ENCODE measurements at regions not wholly inside any gene's neighbourhood (a gene's known extent, or its start where the extent isn't known, plus 50 kb on each side); places are given as distances from the start of the nearest gene placed in this dataset.

DNA sequence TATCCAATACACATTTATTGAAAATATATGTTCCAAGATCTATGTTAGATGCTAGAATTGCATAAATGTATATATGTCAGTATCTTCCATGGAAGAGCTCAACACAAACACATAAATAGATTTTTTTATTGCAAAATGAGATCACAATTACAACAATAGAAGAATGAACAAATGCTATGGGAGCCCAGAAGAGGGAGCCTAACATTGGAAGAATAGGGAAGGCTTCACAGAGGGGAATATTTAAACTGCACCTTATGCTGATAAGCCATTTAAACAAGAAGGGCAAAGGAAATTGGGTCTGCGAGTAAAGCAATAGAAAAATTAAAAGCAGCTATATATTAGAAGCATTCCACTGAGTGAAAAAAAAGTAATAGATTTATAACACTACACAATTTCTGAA is 96.1 kb upstream of the LRRC55 start:
- H3K27me3 ChIP-seq (replicated peaks; ENCODE audit: insufficient read depth, low read length) = no peaks in the 10 kb centered on the region
- no peaks in the 10 kb centered on the region for H4K20me1 ChIP-seq (ENCODE audit: insufficient read depth, low read length)
- no peaks in the 10 kb centered on the region for H3K36me3 ChIP-seq (replicated peaks; ENCODE audit: insufficient read depth, low read length)
- no peak for TF ChIP-seq CTCF (IDR thresholded peaks at IDR 0.05; ENCODE audit: low read length)
- TF ChIP-seq EZH2 (optimal IDR thresholded peaks at IDR 0.05; ENCODE audit: low read depth, low read length) = no peak
- no peaks in the 10 kb centered on the region for H3K79me2 ChIP-seq (ENCODE audit: low read length)
- H2AFZ ChIP-seq (ENCODE audit: low read length) = no peak overlapping the region
- DNase-seq = no peak
- H3F3A ChIP-seq (ENCODE audit: insufficient read depth, low read length) = no peaks in the 10 kb centered on the region
- H3K9me2 ChIP-seq (replicated peaks; ENCODE audit: insufficient read depth, low read length) = no peaks in the 10 kb centered on the region
- no peaks in the 10 kb centered on the region for H3K9me3 ChIP-seq (replicated peaks; ENCODE audit: insufficient read depth, low read length)
- H3K4me3 ChIP-seq (ENCODE audit: low read length) = no peak overlapping the region
- no peak overlapping the region for H3K4me2 ChIP-seq (ENCODE audit: low read depth, low read length)
- no peak overlapping the region for H3K27ac ChIP-seq (ENCODE audit: low read length)
- no peak overlapping the region for H3K9ac ChIP-seq (ENCODE audit: low read length)
- no peaks in the 10 kb centered on the region for H3K4me1 ChIP-seq (ENCODE audit: low read length)

- Histone ChIP-seq H3K9ac (ENCODE audit: low read length) (no peak overlapping the region), H3K27ac (ENCODE audit: low read length) (no peak overlapping the region), H3K27me3 (replicated peaks; ENCODE audit: insufficient read depth, low read length) (no peaks in the 10 kb centered on the region), H3K4me3 (ENCODE audit: low read length) (no peak overlapping the region), H3K79me2 (ENCODE audit: low read length) (no peaks in the 10 kb centered on the region), H4K20me1 (ENCODE audit: insufficient read depth, low read length) (no peaks in the 10 kb centered on the region), H3K9me3 (replicated peaks; ENCODE audit: insufficient read depth, low read length) (no peaks in the 10 kb centered on the region), H3K4me1 (ENCODE audit: low read length) (no peaks in the 10 kb centered on the region), H3K9me2 (replicated peaks; ENCODE audit: insufficient read depth, low read length) (no peaks in the 10 kb centered on the region), H3F3A (ENCODE audit: insufficient read depth, low read length) (no peaks in the 10 kb centered on the region), H2AFZ (ENCODE audit: low read length) (no peak overlapping the region), H3K4me2 (ENCODE audit: low read depth, low read length) (no peak overlapping the region), H3K36me3 (replicated peaks; ENCODE audit: insufficient read depth, low read length) (no peaks in the 10 kb centered on the region)
- no peak for DNase-seq
- TF ChIP-seq CTCF (IDR thresholded peaks at IDR 0.05; ENCODE audit: low read length) (no peak), EZH2phosphoT487 (IDR thresholded peaks at IDR 0.05; ENCODE audit: low read length) (no peak), EZH2 (optimal IDR thresholded peaks at IDR 0.05; ENCODE audit: low read depth, low read length) (no peak)
Measured at GRCh38 chr11:57087991-57088390, 93.8 kb upstream of the LRRC55 start.

GRCh38 chr11:57092028-57092698 is 89.6 kb upstream of the LRRC55 start:
- no peaks in the 10 kb centered on the region for H3F3A ChIP-seq (ENCODE audit: insufficient read depth, low read length)
- H3K27me3 ChIP-seq (replicated peaks; ENCODE audit: insufficient read depth, low read length) = no peaks in the 10 kb centered on the region
- H4K20me1 ChIP-seq (ENCODE audit: insufficient read depth, low read length) = no peaks in the 10 kb centered on the region
- H3K4me3 ChIP-seq (ENCODE audit: low read length) = no peak overlapping the region
- no peak overlapping the region for H3K9ac ChIP-seq (ENCODE audit: low read length)
- H3K9me3 ChIP-seq (replicated peaks; ENCODE audit: insufficient read depth, low read length) = no peaks in the 10 kb centered on the region
- H3K27ac ChIP-seq (ENCODE audit: low read length) = no peak overlapping the region
- no peaks in the 10 kb centered on the region for H3K4me1 ChIP-seq (ENCODE audit: low read length)
- H3K9me2 ChIP-seq (replicated peaks; ENCODE audit: insufficient read depth, low read length) = no peaks in the 10 kb centered on the region
- TF ChIP-seq EZH2phosphoT487 (IDR thresholded peaks at IDR 0.05; ENCODE audit: low read length) = no peak
- no peak for TF ChIP-seq EZH2 (optimal IDR thresholded peaks at IDR 0.05; ENCODE audit: low read depth, low read length)
- TF ChIP-seq CTCF (IDR thresholded peaks at IDR 0.05; ENCODE audit: low read length) = no peak
- no peaks in the 10 kb centered on the region for H3K36me3 ChIP-seq (replicated peaks; ENCODE audit: insufficient read depth, low read length)
- no peaks in the 10 kb centered on the region for H3K79me2 ChIP-seq (ENCODE audit: low read length)
- no peak overlapping the region for H2AFZ ChIP-seq (ENCODE audit: low read length)
- no peak overlapping the region for H3K4me2 ChIP-seq (ENCODE audit: low read depth, low read length)
- no peak for DNase-seq

All from MM.1S (cell line).